ENCODE measurements at regions not wholly inside any gene's neighbourhood (a gene's known extent, or its start where the extent isn't known, plus 50 kb on each side); places are given as distances from the start of the nearest gene placed in this dataset.
A peak's percentile ranks its signal among the peaks of the same experiment; 100 is the strongest.

GRCh38 chr11:29564486-29564885 is 452.3 kb downstream of the KCNA4 start:
- TF ChIP-seq CTCF (IDR thresholded peaks at IDR 0.05; ENCODE audit: control extremely low read depth, extremely low read depth), result no peak
- Histone ChIP-seq H3K9ac (ENCODE audit: insufficient read depth in 1 of 2, low read length in 2 of 2) (no peak overlapping the region), H3K27me3 (ENCODE audit: control insufficient read depth in 3 of 3, insufficient read depth in 3 of 3, low read length in 2 of 3) (no peaks in the 10 kb centered on the region), H3K36me3 (ENCODE audit: control insufficient read depth in 4 of 4, insufficient read depth in 4 of 4, low read length in 4 of 4) (no peaks in the 10 kb centered on the region), H3K9me3 (ENCODE audit: control insufficient read depth in 4 of 4, insufficient read depth in 3 of 4, low read length in 3 of 4) (no peaks in the 10 kb centered on the region), H3K4me3 (no peak overlapping the region), H3K27ac (ENCODE audit: low read depth in 1 of 2, low read length in 1 of 2) (no peak overlapping the region), H3K4me1 (ENCODE audit: control insufficient read depth in 5 of 5, insufficient read depth in 5 of 5, low read length in 5 of 5) (no peaks in the 10 kb centered on the region)
- no peak for ATAC-seq (ENCODE audit: insufficient read depth, low FRiP score)
- DNase-seq, result peak in 2 of 3 donors; percentile 76 to 86

- 73 to 88% methylated on average over 3 of the region's 3 CpGs for WGBS, 2 donors
- H3K4me1 ChIP-seq (ENCODE audit: control insufficient read depth in 5 of 5, insufficient read depth in 5 of 5, low read length in 5 of 5), result no peaks in the 10 kb centered on the region
- ATAC-seq (ENCODE audit: insufficient read depth, low FRiP score), result no peak
Observed at GRCh38 chr11:29562183-29562582, 454.6 kb downstream of the KCNA4 start.

GRCh38 chr11:29553990-29554389 is 462.8 kb downstream of the KCNA4 start:
- H3K9ac ChIP-seq (ENCODE audit: insufficient read depth in 1 of 2, low read length in 2 of 2), result no peak overlapping the region
- 0 to 6% methylated on average over 1 of the region's 1 CpG for WGBS, 2 donors
- DNase-seq, result no peak
- H3K4me1 ChIP-seq (ENCODE audit: control insufficient read depth in 5 of 5, insufficient read depth in 5 of 5, low read length in 5 of 5), result peaks cover 0 to 2% (median 0%) of the 10 kb centered on the region in 5 donors
- no peak overlapping the region for H3K4me3 ChIP-seq
- no peaks in the 10 kb centered on the region for H3K36me3 ChIP-seq (ENCODE audit: control insufficient read depth in 4 of 4, insufficient read depth in 4 of 4, low read length in 4 of 4)
- H3K9me3 ChIP-seq (ENCODE audit: control insufficient read depth in 4 of 4, insufficient read depth in 3 of 4, low read length in 3 of 4), result peaks cover 0 to 3% (median 0%) of the 10 kb centered on the region in 4 donors
- no peak for ATAC-seq (ENCODE audit: insufficient read depth, low FRiP score)
- no peak for TF ChIP-seq CTCF (IDR thresholded peaks at IDR 0.05; ENCODE audit: control extremely low read depth, extremely low read depth)
- no peak overlapping the region for H3K27ac ChIP-seq (ENCODE audit: low read depth in 1 of 2, low read length in 1 of 2)
- no peaks in the 10 kb centered on the region for H3K27me3 ChIP-seq (ENCODE audit: control insufficient read depth in 3 of 3, insufficient read depth in 3 of 3, low read length in 2 of 3)

More at GRCh38 chr11:29562183-29562582, 454.6 kb downstream of the KCNA4 start:
- TF ChIP-seq CTCF (IDR thresholded peaks at IDR 0.05; ENCODE audit: control extremely low read depth, extremely low read depth), result no peak
- Histone ChIP-seq H3K27me3 (ENCODE audit: control insufficient read depth in 3 of 3, insufficient read depth in 3 of 3, low read length in 2 of 3) (no peaks in the 10 kb centered on the region), H3K9me3 (ENCODE audit: control insufficient read depth in 4 of 4, insufficient read depth in 3 of 4, low read length in 3 of 4) (peaks cover 0 to 3% (median 0%) of the 10 kb centered on the region in 4 donors), H3K4me3 (no peak overlapping the region), H3K27ac (ENCODE audit: low read depth in 1 of 2, low read length in 1 of 2) (no peak overlapping the region), H3K36me3 (ENCODE audit: control insufficient read depth in 4 of 4, insufficient read depth in 4 of 4, low read length in 4 of 4) (no peaks in the 10 kb centered on the region), H3K9ac (ENCODE audit: insufficient read depth in 1 of 2, low read length in 2 of 2) (no peak overlapping the region)
- no peak for DNase-seq

GRCh38 chr11:29538339-29539036 is 478.3 kb downstream of the KCNA4 start:
- H3K4me3 ChIP-seq, result no peak overlapping the region
- H3K36me3 ChIP-seq (ENCODE audit: control insufficient read depth in 4 of 4, insufficient read depth in 4 of 4, low read length in 4 of 4), result no peaks in the 10 kb centered on the region
- DNase-seq (no peak), ATAC-seq (ENCODE audit: insufficient read depth, low FRiP score) (no peak)
- H3K27me3 ChIP-seq (ENCODE audit: control insufficient read depth in 3 of 3, insufficient read depth in 3 of 3, low read length in 2 of 3), result no peaks in the 10 kb centered on the region
- TF ChIP-seq CTCF (IDR thresholded peaks at IDR 0.05; ENCODE audit: control extremely low read depth, extremely low read depth), result no peak
- H3K9me3 ChIP-seq (ENCODE audit: control insufficient read depth in 4 of 4, insufficient read depth in 3 of 4, low read length in 3 of 4), result no peaks in the 10 kb centered on the region
- peaks cover 0 to 4% (median 0%) of the 10 kb centered on the region in 5 donors for H3K4me1 ChIP-seq (ENCODE audit: control insufficient read depth in 5 of 5, insufficient read depth in 5 of 5, low read length in 5 of 5)
- no peak overlapping the region for H3K9ac ChIP-seq (ENCODE audit: insufficient read depth in 1 of 2, low read length in 2 of 2)
- H3K27ac ChIP-seq (ENCODE audit: low read depth in 1 of 2, low read length in 1 of 2), result peak overlapping the region in 1 of 2 donors; percentile 33

Data from lung (tissue), 11 donors.